Astrocyte of the cerebellum (primary cell): ENCODE measurements at regions not wholly inside any gene's neighbourhood (a gene's known extent, or its start where the extent isn't known, plus 50 kb on each side); places are given as distances from the start of the nearest gene placed in this dataset.

ENCODE experiments used
- DNase-seq: peaks from one replicate; pipeline ENCODE4 v3.0.0-alpha.2; 2011; ENCODE audit warnings: low read depth
- H3K4me3 ChIP-seq: 2 replicates; pipeline ENCODE4 v1.5.1; 2011; ENCODE audit warnings: mild to moderate bottlenecking, low read depth, low read length, moderate library complexity
- CTCF ChIP-seq: IDR thresholded peaks from 2 replicates; pipeline ENCODE4 v1.5.1; 2012; ENCODE audit warnings: low read length, low read depth, moderate library complexity, mild to moderate bottlenecking; ENCODE audit errors: missing control alignments
- in situ Hi-C: cut with HindIII; loops from 2 replicates; pipeline ENCODE4 v1.10.0; 2017; ENCODE audit warnings: low sequenced_read_pairs

DNA sequence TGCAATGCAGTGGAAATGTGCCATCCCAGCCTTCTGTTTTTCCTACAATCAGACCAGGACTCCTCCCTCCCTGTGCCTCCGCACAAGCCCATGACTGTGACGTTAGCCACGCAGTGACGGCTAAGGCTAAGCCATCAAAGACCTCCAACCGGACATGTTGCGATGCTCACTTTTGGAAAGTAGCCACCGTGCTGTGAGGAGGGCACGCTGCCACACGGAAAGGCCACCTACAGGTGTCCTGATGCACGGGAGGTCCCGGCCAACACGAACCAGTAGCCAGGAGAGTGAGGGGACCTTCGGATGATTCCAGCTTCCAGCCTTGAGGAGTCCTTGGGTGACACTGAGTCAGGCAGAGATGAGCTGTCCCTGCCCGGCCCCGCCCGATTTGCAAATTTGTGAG is 53.9 kb downstream of the FOXL1 start:
- no peak for TF ChIP-seq CTCF
- DNase-seq: no peak
- in situ Hi-C loops: no loop called here
- H3K4me3 ChIP-seq: no peak overlapping the region

GRCh38 chr16:86632944-86633343 is 54.6 kb downstream of the FOXL1 start:
- in situ Hi-C loops: no loop called here
- TF ChIP-seq CTCF: no peak
- H3K4me3 ChIP-seq: no peak overlapping the region
- DNase-seq: no peak

DNA sequence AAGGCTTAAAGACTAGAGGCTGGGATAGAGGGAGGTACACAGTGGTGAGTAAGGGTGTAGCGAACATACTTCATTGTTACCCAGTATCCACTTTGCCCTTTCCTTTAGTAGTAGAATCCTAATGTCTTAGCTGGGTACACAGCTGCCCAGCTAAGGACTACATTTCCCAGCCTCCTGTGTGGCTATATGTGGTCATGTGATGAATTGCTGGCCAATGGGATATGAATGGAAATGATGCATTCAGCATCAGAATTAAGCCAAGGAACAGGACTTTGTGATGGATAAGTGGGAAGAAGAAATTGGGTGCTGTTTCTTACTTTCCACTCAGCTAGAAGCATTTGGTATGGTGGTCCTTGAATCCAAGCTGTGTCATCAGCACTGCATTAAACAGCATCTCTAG is 55.9 kb downstream of the FOXL1 start:
- no peak for DNase-seq
- TF ChIP-seq CTCF: no peak
- no peak overlapping the region for H3K4me3 ChIP-seq
- in situ Hi-C loops: no loop called here

- H3K4me3 ChIP-seq: no peak overlapping the region
- peak; percentile 66 for DNase-seq
- TF ChIP-seq CTCF: no peak
- in situ Hi-C loops: no loop called here
These were observed 57.0 kb downstream of the FOXL1 start for GRCh38 chr16:86635176-86635876.

- in situ Hi-C loops: no loop called here
- no peak overlapping the region for H3K4me3 ChIP-seq
- no peak for TF ChIP-seq CTCF
- DNase-seq: no peak
These were observed 57.6 kb downstream of the FOXL1 start for GRCh38 chr16:86635926-86636325.

- in situ Hi-C loops: no loop called here
- TF ChIP-seq CTCF: no peak
- no peak for DNase-seq
- no peak overlapping the region for H3K4me3 ChIP-seq
These were observed 59.4 kb downstream of the FOXL1 start for GRCh38 chr16:86637744-86638143.
